Erythroblast (primary cell): ENCODE measurements at regions not wholly inside any gene's neighbourhood (a gene's known extent, or its start where the extent isn't known, plus 50 kb on each side); places are given as distances from the start of the nearest gene placed in this dataset.

Experiments used
- DNase-seq, 2 experiments: peaks; one replicate each; lab custom pipeline; 2025; lab: John Stamatoyannopoulos, UW
- GATA1 ChIP-seq: IDR thresholded peaks from 2 replicates; pipeline ENCODE4 v1.6.1; 2011; ENCODE audit warnings: low read depth, mild to moderate bottlenecking, control low read depth, low read length, moderate library complexity
- POLR2A ChIP-seq: IDR thresholded peaks from 2 replicates; pipeline ENCODE4 v1.6.1; 2011; ENCODE audit warnings: mild to moderate bottlenecking, low read length

GRCh38 chr6:163901681-163902080, 487.2 kb downstream of the QKI start:
- TF ChIP-seq GATA1, result no peak
- no peak for TF ChIP-seq POLR2A
- DNase-seq, result no peak

DNA sequence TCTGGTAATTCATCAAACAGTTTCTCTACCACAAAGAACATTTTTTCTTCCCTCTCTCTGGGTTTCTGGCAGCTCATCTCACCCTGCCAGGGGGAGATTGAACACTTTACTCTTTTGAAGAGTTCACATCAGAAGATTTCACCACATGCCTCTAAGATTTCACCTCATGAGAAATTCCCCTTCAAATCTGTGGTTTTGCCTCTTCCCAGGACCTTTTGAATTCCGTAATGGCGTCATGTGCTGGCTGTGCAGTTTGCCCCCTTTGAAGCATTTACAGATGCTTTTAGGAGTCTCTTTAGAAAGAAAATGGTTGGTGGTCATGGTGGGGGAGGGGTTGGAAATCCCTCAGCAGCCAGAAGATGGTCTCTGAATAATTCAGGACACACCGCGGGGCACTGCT, 486.1 kb downstream of the QKI start:
- DNase-seq, result no peak
- TF ChIP-seq POLR2A, result no peak
- TF ChIP-seq GATA1, result no peak

DNA sequence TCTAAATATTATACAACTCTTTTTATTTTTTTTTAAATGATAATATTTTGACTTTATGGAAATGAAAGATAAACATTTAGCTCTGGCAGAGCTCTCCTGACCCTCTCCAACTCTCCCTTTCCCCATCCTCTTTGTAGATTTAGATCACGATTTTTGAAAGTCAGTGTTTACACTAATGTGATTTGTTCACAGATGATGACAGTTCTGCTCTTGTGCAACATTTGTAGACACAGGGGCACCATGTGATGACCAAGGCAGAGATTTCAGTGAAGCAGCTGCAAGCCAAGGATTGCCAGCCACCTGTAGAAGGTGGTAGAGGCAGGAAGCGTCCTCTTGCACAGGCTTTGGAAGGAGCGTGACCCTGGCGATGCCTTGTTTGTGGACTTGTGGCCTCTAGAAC, 483.2 kb downstream of the QKI start:
- TF ChIP-seq POLR2A, result no peak
- TF ChIP-seq GATA1, result no peak

DNA sequence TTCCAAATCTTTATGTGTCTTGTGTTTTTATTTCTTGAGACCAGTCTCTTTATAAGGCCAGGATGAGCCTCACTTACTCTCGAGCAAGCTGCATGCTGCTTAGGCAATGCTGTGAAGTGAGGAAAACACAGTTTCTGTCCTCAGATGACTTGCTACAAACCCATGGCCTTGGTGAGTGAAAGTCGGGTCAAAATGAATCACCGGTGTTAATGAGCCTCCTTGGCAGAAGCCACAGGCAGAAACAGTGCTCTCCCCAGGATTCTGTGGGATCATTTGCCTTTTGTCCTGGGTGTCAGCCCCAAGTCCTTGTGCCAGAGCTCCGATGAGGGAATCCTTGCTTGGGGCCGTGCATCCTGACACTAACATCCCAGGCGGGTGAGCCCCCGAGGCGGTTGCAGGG, 482.5 kb downstream of the QKI start:
- TF ChIP-seq POLR2A (no peak), GATA1 (no peak)
- DNase-seq, result no peak

More for the DNA sequence above, 483.2 kb downstream of the QKI start:
- no peak for DNase-seq

- DNase-seq, result no peak
- no peak for TF ChIP-seq POLR2A
- TF ChIP-seq GATA1, result no peak
These were observed 480.6 kb downstream of the QKI start for GRCh38 chr6:163895162-163895561.

GRCh38 chr6:163893609-163894189, 479.2 kb downstream of the QKI start:
- TF ChIP-seq POLR2A, result no peak
- no peak for TF ChIP-seq GATA1
- no peak for DNase-seq

DNA sequence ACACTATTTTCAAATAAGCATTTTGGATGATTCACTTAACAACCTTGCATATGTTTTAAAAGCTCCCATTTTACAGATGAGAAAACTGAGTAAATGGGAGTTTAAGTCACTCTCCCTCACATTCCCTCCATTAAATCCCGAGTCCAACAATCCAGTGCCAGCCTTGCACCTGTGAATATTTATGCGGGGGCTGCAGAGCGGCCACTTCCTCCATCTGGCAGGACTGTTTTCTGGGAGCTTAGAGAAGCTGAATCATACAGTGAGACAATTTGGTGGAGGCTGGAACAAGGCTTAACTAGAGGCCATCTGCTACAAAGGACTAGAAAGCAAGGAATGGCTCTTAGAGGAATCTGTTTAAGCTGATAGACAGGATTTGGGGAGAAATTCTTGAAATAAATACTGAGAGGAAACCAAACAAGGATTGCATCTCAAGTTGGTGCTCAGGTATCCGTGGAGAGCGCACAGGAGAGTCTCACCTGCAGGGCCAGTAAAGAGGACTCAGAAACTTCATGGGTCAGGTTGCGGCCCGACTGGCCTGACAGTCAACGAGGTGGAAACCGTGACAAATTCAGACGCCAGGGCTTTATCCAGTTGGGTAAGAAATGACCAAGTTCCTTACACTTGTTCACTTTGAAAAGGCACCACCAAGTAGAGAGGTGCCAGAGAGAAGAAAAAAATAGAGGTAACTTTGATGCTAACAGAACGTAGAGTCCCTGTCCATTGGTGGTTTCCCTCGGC, 478.5 kb downstream of the QKI start:
- DNase-seq, result no peak
- TF ChIP-seq GATA1 (no peak), POLR2A (no peak)

DNA sequence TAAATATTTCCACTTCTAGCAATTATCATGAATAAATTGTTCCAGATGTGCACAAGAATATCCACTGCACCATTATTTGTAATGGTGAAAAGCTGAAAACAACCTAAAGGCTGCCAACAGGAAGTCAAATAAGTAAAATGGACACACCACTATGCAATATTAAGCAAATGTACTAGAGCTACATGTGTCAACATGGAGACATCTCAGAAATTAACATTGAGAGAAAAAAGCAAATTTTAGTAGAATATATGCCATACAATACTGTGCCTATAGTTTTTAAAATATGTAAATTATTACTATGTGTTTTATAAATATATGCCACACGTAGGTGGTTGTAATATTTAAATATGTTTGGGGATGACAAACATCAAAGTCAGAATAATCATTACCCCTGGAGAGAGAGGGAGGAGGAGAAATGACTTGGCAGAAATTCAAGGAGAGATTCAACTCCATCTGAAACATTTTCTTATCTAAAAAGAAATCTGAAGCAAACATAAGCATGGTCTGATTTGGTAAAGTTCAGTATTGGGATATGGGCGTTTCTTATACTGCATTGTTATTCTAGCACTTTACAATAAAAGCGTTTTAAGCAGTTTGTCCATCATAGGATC, 475.5 kb downstream of the QKI start:
- TF ChIP-seq POLR2A (no peak), GATA1 (no peak)
- DNase-seq, result no peak

DNA sequence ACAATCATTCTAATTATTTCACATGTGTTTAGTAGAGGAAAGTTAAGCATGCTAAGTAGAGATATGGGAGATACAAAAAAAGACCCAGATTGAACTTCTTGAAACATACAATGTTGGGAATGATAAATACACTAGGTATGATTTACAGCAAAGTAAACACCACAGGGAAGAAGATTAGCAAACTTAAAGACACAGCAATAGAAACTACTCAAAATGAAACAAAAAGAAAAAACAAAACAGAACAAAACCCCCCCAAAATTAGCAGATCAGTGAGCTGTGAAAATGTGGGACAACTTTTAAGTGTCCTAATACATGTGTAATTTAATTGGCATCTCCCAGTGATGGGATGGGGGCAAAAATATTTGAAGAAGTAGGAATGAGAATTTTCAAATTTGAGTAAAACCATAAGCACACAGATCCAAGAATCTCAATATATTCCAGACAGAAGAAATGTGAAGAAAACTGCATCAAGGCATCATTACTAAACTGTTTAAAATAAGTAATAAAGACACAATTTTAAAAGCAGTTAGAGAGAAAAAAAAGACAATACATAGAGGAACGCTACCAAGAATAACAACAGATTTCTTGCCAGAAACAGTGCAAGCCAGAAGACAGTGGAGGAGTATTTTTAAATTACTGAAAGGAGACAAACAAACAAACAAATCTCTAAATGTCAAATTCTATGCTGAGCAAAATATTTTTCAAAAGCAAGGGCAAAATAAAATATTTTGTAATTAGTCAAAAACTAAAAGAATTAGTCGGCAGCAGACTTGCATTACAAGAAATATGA, 473.7 kb downstream of the QKI start:
- TF ChIP-seq POLR2A (no peak), GATA1 (no peak)
- DNase-seq, result no peak

- no peak for TF ChIP-seq POLR2A
- no peak for TF ChIP-seq GATA1
- no peak for DNase-seq
These were observed 471.9 kb downstream of the QKI start for GRCh38 chr6:163886428-163886827.

- peak in 1 of 2 experiments; percentile 7 for DNase-seq
These were observed 469.5 kb downstream of the QKI start for GRCh38 chr6:163883984-163884383.

GRCh38 chr6:163878698-163879097, 464.2 kb downstream of the QKI start:
- no peak for TF ChIP-seq POLR2A
- no peak for DNase-seq

More at GRCh38 chr6:163883984-163884383, 469.5 kb downstream of the QKI start:
- TF ChIP-seq POLR2A (no peak), GATA1 (no peak)

DNA sequence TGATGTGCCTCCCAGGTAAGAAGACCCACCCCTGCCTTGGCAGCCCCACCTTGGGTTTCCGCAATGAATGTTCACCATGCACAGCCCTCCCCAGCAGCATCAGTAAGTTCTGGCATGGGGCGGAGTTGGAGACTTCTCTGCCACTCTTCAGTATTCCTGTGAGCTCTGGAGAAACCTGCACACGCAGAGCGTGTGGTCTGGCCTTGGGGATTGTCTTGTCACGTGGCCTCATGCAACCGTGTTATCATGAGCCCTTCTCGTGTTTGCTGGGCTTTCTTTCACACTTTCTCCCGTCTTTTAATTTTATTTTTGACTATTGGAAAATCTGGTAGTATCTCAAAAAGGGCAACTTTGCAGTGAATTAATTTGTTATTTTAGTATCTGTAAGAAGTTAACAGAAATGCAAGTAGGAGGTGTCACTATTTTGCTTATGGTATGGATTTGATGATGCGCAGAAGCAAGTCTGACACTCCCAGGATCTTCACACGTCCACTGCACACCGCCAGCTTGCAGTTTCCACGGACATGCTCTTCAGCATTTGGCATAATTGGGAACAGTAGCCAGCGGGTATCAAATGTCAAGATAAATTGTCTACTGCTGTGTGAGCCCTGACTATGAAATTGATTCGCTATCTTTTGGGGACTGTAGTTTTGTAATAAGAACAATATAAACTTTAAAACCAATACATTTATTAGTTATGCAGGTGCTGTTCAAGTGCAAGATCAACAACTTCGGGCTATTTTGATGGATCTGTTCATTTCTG, 463.5 kb downstream of the QKI start:
- DNase-seq, result no peak
- no peak for TF ChIP-seq POLR2A
- TF ChIP-seq GATA1, result no peak
